CD14-positive monocyte (primary cell): ENCODE measurements at regions not wholly inside any gene's neighbourhood (a gene's known extent, or its start where the extent isn't known, plus 50 kb on each side); places are given as distances from the start of the nearest gene placed in this dataset.

Experiments used
- DNase-seq, 3 donors: peaks; one replicate each; pipeline ENCODE4 v3.0.0-alpha.2; 2011 to 2022
- H2AFZ ChIP-seq: 2 replicates; pipeline ENCODE4 v1.6.0; 2012; ENCODE audit warnings: mild to moderate bottlenecking, low read depth, low read length, inconsistent platforms; ENCODE audit not compliant: insufficient read depth, poor library complexity, severe bottlenecking
- H3K27ac ChIP-seq, 2 donors: 1 replicate in 1 of 2; 2 replicates in 1 of 2; pipeline ENCODE4 v1.5.1; 2012 to 2013; ENCODE audit warnings: low read length in 2 of 2, control low read depth in 1 of 2, inconsistent platforms in 1 of 2, low read depth in 1 of 2, mild to moderate bottlenecking in 1 of 2
- H3K27me3 ChIP-seq, 2 donors: one replicate each; pipeline versions ENCODE4 v1.6.0 to v1.6.1; 2011 to 2013; ENCODE audit warnings: low read length in 2 of 2; ENCODE audit not compliant: control insufficient read depth in 2 of 2, insufficient read depth in 2 of 2
- H3K36me3 ChIP-seq, 2 donors: replicated peaks in 1 of 2; 1 replicate in 1 of 2; 2 replicates in 1 of 2; pipeline versions ENCODE4 v1.5.1 to v1.6.1; 2012 to 2013; ENCODE audit warnings: low read length in 2 of 2, control low read depth in 1 of 2, inconsistent platforms in 1 of 2, mild to moderate bottlenecking in 1 of 2; ENCODE audit not compliant: insufficient read depth in 2 of 2, control insufficient read depth in 1 of 2
- H3K4me1 ChIP-seq, 2 donors: 1 replicate in 1 of 2; 2 replicates in 1 of 2; pipeline versions ENCODE4 v1.5.1 to v1.6.1; 2012 to 2013; ENCODE audit warnings: low read length in 2 of 2, control low read depth in 1 of 2, inconsistent platforms in 1 of 2, mild to moderate bottlenecking in 1 of 2, moderate library complexity in 1 of 2; ENCODE audit not compliant: insufficient read depth in 2 of 2, control insufficient read depth in 1 of 2
- H3K4me2 ChIP-seq: replicated peaks from 2 replicates; pipeline ENCODE3; 2012; ENCODE audit warnings: low read length, moderate library complexity, mild to moderate bottlenecking; ENCODE audit not compliant: poor library complexity, severe bottlenecking; ENCODE audit errors: extremely low read depth
- H3K4me3 ChIP-seq, 3 experiments: fragments of 200-600 bp in 1 of 3; sonication (generic) in 1 of 3; replicated peaks in 1 of 3; 1 replicate in 2 of 3; 2 replicates in 1 of 3; pipeline ENCODE4 v1.5.1; 2011 to 2013; ENCODE audit warnings: low read length in 3 of 3, mild to moderate bottlenecking in 3 of 3, control low read depth in 2 of 3, low read depth in 2 of 3, inconsistent platforms in 1 of 3, moderate library complexity in 1 of 3
- H3K79me2 ChIP-seq: 2 replicates; pipeline ENCODE4 v1.6.0; 2012; ENCODE audit warnings: mild to moderate bottlenecking, control low read depth, inconsistent platforms, low read length, moderate library complexity; ENCODE audit not compliant: insufficient read depth
- H3K9ac ChIP-seq: 2 replicates; pipeline ENCODE4 v1.6.0; 2017; ENCODE audit warnings: low read length, mild to moderate bottlenecking; ENCODE audit not compliant: insufficient read depth, poor library complexity, severe bottlenecking
- H3K9me3 ChIP-seq, 2 donors: replicated peaks in 1 of 2; 1 replicate in 1 of 2; 2 replicates in 1 of 2; pipeline versions ENCODE4 v1.5.1 to v1.6.1; 2012 to 2013; ENCODE audit warnings: low read length in 2 of 2, control low read depth in 1 of 2; ENCODE audit not compliant: control insufficient read depth in 1 of 2, insufficient read depth in 1 of 2
- H4K20me1 ChIP-seq: 2 replicates; pipeline ENCODE4 v1.6.0; 2012; ENCODE audit warnings: mild to moderate bottlenecking, low read length, control low read depth, moderate library complexity; ENCODE audit not compliant: insufficient read depth
- H3K27ac Mint-ChIP-seq, 7 donors: one replicate each; pipeline ENCODE4 v1.8.0; 2020; ENCODE audit warnings: mild to moderate bottlenecking in 7 of 7, mixed read lengths in 7 of 7, moderate library complexity in 6 of 7, inconsistent platforms in 2 of 7
- H3K27me3 Mint-ChIP-seq, 3 donors: one replicate each; pipeline ENCODE4 v1.8.0; 2021 to 2022; ENCODE audit warnings: low read depth in 3 of 3, mild to moderate bottlenecking in 3 of 3, mixed read lengths in 3 of 3, moderate library complexity in 3 of 3, inconsistent platforms in 1 of 3
- H3K36me3 Mint-ChIP-seq, 2 donors: one replicate each; pipeline ENCODE4 v1.8.0; 2020; ENCODE audit warnings: mixed read lengths in 2 of 2, inconsistent platforms in 1 of 2, mild to moderate bottlenecking in 1 of 2
- H3K4me1 Mint-ChIP-seq: one replicate; pipeline ENCODE4 v1.8.0; 2020; ENCODE audit warnings: mild to moderate bottlenecking, mixed read lengths
- H3K4me3 Mint-ChIP-seq, 2 donors: one replicate each; pipeline ENCODE4 v1.8.0; 2020; ENCODE audit warnings: mild to moderate bottlenecking in 2 of 2, mixed read lengths in 2 of 2, moderate library complexity in 1 of 2
- H3K9me3 Mint-ChIP-seq, 7 donors: one replicate each; pipeline ENCODE4 v1.8.0; 2020 to 2022; ENCODE audit warnings: mixed read lengths in 7 of 7, mild to moderate bottlenecking in 6 of 7, moderate library complexity in 6 of 7, inconsistent platforms in 2 of 7
- WGBS: methylation state at CpG from one replicate; pipeline ENCODE4 v1.1.5; 2013; ENCODE audit warnings: missing lambda C conversion rate; ENCODE audit not compliant: insufficient coverage; 5-methylcytosine and 5-hydroxymethylcytosine counted together
- intact Hi-C, 2 donors: fragments of 100-400 bp; cut with micrococcal nuclease; formaldehyde crosslinking; loops; one replicate each; pipeline versions ENCODE4 v1.15.0 to v1.15.1; 2023
- TF ChIP-seq, protein P1 (sequence below): fragments of 200-600 bp; IDR thresholded peaks from one replicate; pipeline ENCODE4 v1.8.0; 2022; ENCODE audit warnings: antibody characterized with exemption, mild to moderate bottlenecking

DNA sequence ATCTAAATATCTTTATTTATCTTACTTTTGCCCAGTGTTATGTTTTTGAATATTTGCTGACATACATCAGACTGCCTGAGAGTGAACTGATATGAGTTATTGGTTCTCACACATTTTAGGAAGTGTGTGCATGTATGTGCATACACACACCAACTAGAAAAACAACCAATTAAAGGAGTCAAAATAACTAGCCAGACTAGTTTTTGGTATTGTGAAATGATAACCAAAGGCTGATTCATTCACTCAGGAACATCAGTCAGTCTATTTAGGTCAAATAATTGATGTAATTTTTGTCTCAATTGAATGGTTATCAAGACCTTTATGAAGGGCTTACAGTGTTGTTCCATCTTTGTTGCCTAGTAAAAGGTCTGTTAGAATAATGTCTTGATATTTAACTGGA, 369.3 kb upstream of the VRK2 start:
- TF ChIP-seq, protein P1, sequence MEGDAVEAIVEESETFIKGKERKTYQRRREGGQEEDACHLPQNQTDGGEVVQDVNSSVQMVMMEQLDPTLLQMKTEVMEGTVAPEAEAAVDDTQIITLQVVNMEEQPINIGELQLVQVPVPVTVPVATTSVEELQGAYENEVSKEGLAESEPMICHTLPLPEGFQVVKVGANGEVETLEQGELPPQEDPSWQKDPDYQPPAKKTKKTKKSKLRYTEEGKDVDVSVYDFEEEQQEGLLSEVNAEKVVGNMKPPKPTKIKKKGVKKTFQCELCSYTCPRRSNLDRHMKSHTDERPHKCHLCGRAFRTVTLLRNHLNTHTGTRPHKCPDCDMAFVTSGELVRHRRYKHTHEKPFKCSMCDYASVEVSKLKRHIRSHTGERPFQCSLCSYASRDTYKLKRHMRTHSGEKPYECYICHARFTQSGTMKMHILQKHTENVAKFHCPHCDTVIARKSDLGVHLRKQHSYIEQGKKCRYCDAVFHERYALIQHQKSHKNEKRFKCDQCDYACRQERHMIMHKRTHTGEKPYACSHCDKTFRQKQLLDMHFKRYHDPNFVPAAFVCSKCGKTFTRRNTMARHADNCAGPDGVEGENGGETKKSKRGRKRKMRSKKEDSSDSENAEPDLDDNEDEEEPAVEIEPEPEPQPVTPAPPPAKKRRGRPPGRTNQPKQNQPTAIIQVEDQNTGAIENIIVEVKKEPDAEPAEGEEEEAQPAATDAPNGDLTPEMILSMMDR, result no peak
- no peaks in the 10 kb centered on the region for H4K20me1 ChIP-seq

DNA sequence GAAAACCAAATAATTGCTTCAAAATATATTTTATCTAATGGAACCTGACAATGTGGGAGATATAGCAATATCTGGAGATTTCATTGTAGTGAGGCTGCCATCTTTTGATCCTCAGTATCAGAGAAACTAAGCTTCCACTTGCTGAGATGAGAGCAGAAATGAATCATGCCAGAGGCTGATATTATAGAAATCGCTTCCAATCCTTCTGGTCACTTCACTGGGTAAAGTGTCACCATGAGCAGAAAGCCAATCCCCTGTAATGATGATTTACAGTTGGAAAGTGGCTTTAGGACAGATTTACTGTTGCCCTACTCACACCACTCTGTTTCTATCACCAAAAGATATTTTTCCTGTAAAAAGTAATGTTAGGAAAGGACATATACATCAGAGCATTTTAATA, 365.0 kb upstream of the VRK2 start:
- Mint-ChIP-seq H3K27ac (no peak overlapping the region), H3K4me3 (no peak overlapping the region), H3K36me3 (no peaks in the 10 kb centered on the region), H3K27me3 (peaks cover 0 to 1% (median 0%) of the 10 kb centered on the region in 3 donors), H3K4me1 (no peaks in the 10 kb centered on the region), H3K9me3 (peaks cover 0 to 4% (median 0%) of the 10 kb centered on the region in 7 donors)
- H4K20me1 ChIP-seq, result no peaks in the 10 kb centered on the region
- no peak overlapping the region for H3K9ac ChIP-seq
- H3K9me3 ChIP-seq, result peaks cover 0 to 6% of the 10 kb centered on the region in 2 donors
- H3K4me2 ChIP-seq, result no peak overlapping the region
- H3K27ac ChIP-seq, result no peak overlapping the region
- intact Hi-C loops, result no loop called here
- no peak overlapping the region for H2AFZ ChIP-seq
- H3K27me3 ChIP-seq, result no peaks in the 10 kb centered on the region
- H3K36me3 ChIP-seq, result no peaks in the 10 kb centered on the region
- H3K79me2 ChIP-seq, result no peaks in the 10 kb centered on the region
- H3K4me3 ChIP-seq, result no peak overlapping the region
- WGBS, result no CpG with 5 or more reads among the region's 1 CpG
- TF ChIP-seq, protein P1, result no peak
- no peaks in the 10 kb centered on the region for H3K4me1 ChIP-seq
- DNase-seq, result no peak

More for the DNA sequence above, 369.3 kb upstream of the VRK2 start:
- no peak overlapping the region for H2AFZ ChIP-seq
- no peaks in the 10 kb centered on the region for H3K36me3 ChIP-seq
- H3K36me3 Mint-ChIP-seq, result no peaks in the 10 kb centered on the region
- no peaks in the 10 kb centered on the region for H3K9me3 Mint-ChIP-seq
- no peak overlapping the region for H3K4me3 ChIP-seq
- no peak overlapping the region for H3K27ac Mint-ChIP-seq
- H3K4me1 ChIP-seq, result no peaks in the 10 kb centered on the region
- no peak overlapping the region for H3K27ac ChIP-seq
- no peak for DNase-seq
- H3K27me3 Mint-ChIP-seq, result no peaks in the 10 kb centered on the region
- no peaks in the 10 kb centered on the region for H3K27me3 ChIP-seq
- H3K4me3 Mint-ChIP-seq, result no peak overlapping the region
- intact Hi-C loops, result no loop called here
- H3K79me2 ChIP-seq, result no peaks in the 10 kb centered on the region
- no peak overlapping the region for H3K4me2 ChIP-seq
- H3K9me3 ChIP-seq, result no peaks in the 10 kb centered on the region
- H3K9ac ChIP-seq, result no peak overlapping the region
- no peaks in the 10 kb centered on the region for H3K4me1 Mint-ChIP-seq
